Activated CD8-positive, alpha-beta memory T cell treated with anti-CD3 and anti-CD28 coated beads for 4 hours (primary cell): ENCODE measurements at regions not wholly inside any gene's neighbourhood (a gene's known extent, or its start where the extent isn't known, plus 50 kb on each side); places are given as distances from the start of the nearest gene placed in this dataset.
"Not testable (repeated sequence)": the region's sequence is repeated elsewhere in the genome, so short reads cannot be mapped to it uniquely, and the experiment has no call there.

ENCODE experiments used
- DNase-seq, 2 donors: peaks; one replicate each; pipeline ENCODE4 v3.0.0-alpha.2; 2020; ENCODE audit warnings: low read depth in 2 of 2

GRCh38 chr2:71922499-71923142 lies 225.0 kb downstream of the CYP26B1 start:
- DNase-seq, result no peak

- DNase-seq, result no peak
These were observed 225.6 kb downstream of the CYP26B1 start for GRCh38 chr2:71922091-71922490.

- not testable (repeated sequence) for DNase-seq
These were observed 226.8 kb downstream of the CYP26B1 start for GRCh38 chr2:71920819-71921218.

GRCh38 chr2:71919708-71920107 lies 228.0 kb downstream of the CYP26B1 start:
- no peak for DNase-seq

- DNase-seq, result no peak
These were observed 237.4 kb downstream of the CYP26B1 start for GRCh38 chr2:71910277-71910676.

- no peak for DNase-seq
These were observed 238.9 kb downstream of the CYP26B1 start for GRCh38 chr2:71908798-71909197.

- no peak for DNase-seq
These were observed 240.2 kb downstream of the CYP26B1 start for GRCh38 chr2:71907503-71907902.

- no peak for DNase-seq
These were observed 241.2 kb downstream of the CYP26B1 start for GRCh38 chr2:71906357-71906973.

- DNase-seq, result no peak
These were observed 242.5 kb downstream of the CYP26B1 start for GRCh38 chr2:71905205-71905604.

GRCh38 chr2:71903841-71904240 lies 243.8 kb downstream of the CYP26B1 start:
- no peak for DNase-seq

GRCh38 chr2:71901466-71901865 lies 246.2 kb downstream of the CYP26B1 start:
- DNase-seq, result no peak

- DNase-seq, result no peak
These were observed 248.6 kb downstream of the CYP26B1 start for GRCh38 chr2:71898851-71899681.

- DNase-seq, result no peak
These were observed 249.3 kb downstream of the CYP26B1 start for GRCh38 chr2:71898375-71898774.

GRCh38 chr2:71897836-71898235 lies 249.8 kb downstream of the CYP26B1 start:
- DNase-seq, result no peak

- DNase-seq, result no peak
These were observed 250.6 kb downstream of the CYP26B1 start for GRCh38 chr2:71897137-71897480.

- DNase-seq, result no peak
These were observed 251.1 kb downstream of the CYP26B1 start for GRCh38 chr2:71896385-71897136.

- no peak for DNase-seq
These were observed 252.1 kb downstream of the CYP26B1 start for GRCh38 chr2:71895320-71896161.

GRCh38 chr2:71894261-71894660 lies 253.4 kb downstream of the CYP26B1 start:
- no peak for DNase-seq

- DNase-seq, result no peak
These were observed 254.0 kb downstream of the CYP26B1 start for GRCh38 chr2:71893646-71894045.

- no peak for DNase-seq
These were observed 254.8 kb downstream of the CYP26B1 start for GRCh38 chr2:71892896-71893295.

GRCh38 chr2:71892423-71892730 lies 255.3 kb downstream of the CYP26B1 start:
- no peak for DNase-seq
